GM18907 (cell line): ENCODE measurements at regions not wholly inside any gene's neighbourhood (a gene's known extent, or its start where the extent isn't known, plus 50 kb on each side); places are given as distances from the start of the nearest gene placed in this dataset.

Experiments used
- ATAC-seq: cut with Tn5 transposase; IDR thresholded peaks from one replicate; pipeline ENCODE4 v1.9.1; 2021; ENCODE audit warnings: mild to moderate bottlenecking, moderate library complexity; ENCODE audit not compliant: unreplicated experiment

DNA sequence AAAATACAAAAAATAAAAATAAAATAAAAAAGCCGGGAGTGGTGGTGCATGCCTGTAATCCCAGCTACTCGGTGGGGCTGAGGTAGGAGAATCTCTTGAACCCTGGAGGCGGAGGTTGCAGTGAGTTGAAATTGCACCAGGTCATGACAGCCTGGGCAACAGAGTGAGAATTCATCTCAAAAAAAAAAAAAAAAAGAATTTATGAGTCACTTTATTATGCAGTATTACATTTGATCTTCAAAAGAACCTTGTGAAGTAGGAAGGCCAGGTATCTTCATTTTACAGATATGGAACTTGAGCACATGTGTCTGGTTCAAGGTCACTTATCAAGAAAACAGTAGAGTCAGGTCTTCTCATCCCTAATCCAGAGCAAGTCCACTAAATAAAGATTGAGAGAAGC, 459.4 kb upstream of the HNRNPA3 start:
- ATAC-seq, result no peak

DNA sequence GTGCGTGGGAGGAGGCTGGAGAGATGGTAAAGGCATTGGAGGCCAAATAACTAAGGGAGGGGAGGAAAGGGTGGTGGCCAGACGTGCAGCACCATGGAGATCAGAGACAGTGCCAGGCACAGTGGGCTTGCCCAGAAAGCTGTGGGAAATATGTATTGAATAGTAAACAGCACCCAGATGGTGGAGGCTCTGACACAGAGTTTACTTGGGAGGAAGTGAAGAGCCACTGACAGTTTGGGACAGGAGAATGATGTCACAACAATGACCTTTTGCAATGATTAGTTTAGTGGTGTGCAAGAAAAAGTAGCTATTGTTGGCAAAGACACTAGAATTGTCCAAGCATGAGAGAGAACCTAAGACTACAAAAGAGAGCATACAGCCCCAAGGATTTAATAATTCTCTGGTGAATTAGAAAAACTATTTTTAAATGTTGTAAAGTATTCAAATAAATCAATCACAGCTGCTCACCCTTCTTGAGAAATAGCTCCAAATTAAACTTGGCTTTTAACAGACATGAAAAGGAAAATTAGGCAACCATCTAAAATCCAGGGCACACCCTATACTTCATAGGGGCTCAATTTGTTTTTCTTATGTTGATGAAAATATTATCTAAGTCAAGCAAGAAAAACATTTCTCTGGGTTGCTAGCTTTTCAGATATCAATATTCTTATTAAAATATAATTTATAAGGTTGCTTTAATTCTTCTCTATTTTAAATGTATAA, 458.7 kb upstream of the HNRNPA3 start:
- no peak for ATAC-seq

DNA sequence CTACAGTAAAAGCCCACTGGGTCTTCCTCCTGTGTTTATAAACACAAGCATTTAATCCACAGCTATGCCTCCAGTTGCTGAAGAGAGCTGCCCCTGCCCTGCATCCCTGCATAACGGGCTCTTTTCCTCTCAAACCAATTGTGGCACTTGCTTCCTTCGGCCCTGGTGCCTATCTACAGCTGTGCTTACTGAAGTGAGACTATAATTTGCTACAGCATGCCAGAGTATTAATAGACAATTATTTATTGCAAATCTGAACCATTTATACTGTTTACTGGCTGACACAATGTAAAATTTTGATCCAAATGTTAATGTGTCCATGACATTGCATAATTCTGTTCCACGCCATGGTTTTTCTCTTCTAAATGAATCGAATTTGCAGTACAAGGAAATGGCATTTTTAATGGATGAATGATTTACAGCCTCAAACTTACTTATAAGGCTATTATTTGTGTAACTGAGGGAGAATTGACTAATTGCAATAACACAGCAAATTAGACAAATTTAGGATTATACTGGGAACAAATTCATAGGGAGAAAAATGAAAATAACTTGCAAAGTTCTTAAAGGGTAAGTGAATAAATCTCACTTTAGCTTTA, 457.0 kb upstream of the HNRNPA3 start:
- ATAC-seq, result no peak

DNA sequence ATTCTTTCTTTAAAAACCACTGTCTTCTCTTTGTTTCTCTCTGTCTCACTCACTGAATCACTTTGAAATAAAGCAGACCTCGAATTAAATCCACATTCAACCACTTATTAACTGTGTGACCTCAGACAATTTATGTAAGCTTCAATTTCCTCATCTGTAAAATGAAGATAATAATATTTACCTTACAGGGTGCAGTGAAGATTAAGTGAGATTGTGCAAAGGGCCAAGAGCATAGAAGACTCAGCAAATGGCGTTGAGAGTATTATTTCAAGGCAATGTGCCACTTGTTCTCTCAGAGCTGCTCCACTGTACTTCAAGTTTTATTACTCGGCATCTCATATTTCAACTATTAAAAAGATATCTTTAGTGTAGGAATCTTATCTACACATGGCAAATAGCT, 454.2 kb upstream of the HNRNPA3 start:
- no peak for ATAC-seq

DNA sequence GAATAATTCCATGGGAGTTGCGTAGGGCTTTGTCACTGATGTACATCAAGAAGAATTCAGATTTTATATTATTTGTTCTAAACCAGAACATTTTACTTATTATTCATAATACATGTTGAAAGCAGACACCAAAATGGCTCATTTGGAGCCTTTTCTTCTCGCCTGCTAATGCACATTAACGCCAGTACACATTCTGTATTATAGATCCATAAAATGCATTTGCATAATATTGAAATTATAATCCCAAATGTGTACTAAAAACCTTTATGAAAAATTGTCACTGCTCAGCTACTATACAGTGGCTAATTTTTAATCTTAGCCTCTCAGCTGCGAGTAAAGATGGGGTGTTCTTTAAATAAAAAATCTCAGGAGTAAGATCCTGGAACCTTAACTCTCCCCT, 452.2 kb upstream of the HNRNPA3 start:
- no peak for ATAC-seq

GRCh38 chr2:176763130-176763529, 449.5 kb upstream of the HNRNPA3 start:
- ATAC-seq, result no peak

- ATAC-seq, result peak; percentile 58
These were observed 448.7 kb upstream of the HNRNPA3 start for GRCh38 chr2:176763851-176764404.

DNA sequence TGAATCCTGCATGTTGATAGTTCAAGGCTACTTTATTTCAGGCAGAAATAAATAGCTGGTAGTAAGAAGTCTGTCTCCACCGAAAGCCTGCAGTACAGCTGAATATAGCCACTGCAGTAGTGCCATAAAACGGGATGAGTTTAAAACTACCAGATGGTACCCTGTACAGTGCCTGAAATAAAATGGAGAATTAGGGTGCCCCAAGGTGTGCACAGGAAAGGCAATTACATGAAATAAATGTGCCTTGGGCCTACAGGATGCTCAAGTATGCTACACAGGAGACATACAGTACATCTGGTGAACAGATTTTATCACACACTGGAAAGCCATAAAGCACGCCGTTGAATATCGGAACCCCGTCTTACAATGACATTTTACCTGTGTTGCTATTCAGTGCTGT, 447.7 kb upstream of the HNRNPA3 start:
- no peak for ATAC-seq

DNA sequence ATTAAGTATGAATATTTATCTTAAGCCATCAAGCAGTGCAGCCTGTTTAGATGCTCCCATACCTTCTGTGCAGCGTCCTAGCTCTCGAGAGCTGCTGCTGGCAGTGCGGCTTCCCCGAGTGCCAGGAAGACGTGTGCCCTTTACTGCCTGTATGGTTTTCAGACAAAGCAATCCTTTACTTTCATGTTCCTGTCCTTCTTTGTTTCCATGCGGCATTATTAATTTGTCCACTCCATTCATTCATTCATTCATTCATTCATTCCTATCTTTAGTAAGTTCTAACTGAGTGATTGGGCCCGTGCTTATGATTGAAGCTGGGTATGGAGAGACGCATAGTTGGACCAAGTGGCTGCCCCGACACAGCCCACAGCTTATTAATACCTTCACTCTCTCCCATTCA, 446.6 kb upstream of the HNRNPA3 start:
- no peak for ATAC-seq

GRCh38 chr2:176768185-176768584, 444.4 kb upstream of the HNRNPA3 start:
- ATAC-seq, result no peak

- ATAC-seq, result no peak
These were observed 443.6 kb upstream of the HNRNPA3 start for GRCh38 chr2:176769021-176769420.

- no peak for ATAC-seq
These were observed 442.9 kb upstream of the HNRNPA3 start for GRCh38 chr2:176769499-176770370.

DNA sequence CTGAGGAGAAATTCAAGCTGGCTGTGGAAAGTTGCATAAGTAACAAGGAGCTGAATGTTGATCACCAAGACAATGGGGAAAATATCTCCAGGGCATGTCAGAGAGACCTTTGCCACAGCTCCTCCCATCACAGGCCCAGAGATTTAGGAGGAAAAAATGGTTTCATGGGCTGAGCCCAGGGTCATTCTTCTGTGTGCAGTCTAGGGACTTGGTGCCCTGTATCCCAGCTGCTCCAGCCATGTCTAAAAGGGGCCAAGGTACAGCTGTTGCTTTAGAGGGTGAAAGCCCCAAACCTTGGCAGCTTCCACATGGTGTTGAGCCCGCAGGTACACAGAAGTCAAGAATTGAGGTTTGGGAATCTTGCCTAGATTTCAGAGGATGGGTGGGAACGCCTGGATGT, 439.8 kb upstream of the HNRNPA3 start:
- ATAC-seq, result no peak

- no peak for ATAC-seq
These were observed 437.7 kb upstream of the HNRNPA3 start for GRCh38 chr2:176774766-176775451.

DNA sequence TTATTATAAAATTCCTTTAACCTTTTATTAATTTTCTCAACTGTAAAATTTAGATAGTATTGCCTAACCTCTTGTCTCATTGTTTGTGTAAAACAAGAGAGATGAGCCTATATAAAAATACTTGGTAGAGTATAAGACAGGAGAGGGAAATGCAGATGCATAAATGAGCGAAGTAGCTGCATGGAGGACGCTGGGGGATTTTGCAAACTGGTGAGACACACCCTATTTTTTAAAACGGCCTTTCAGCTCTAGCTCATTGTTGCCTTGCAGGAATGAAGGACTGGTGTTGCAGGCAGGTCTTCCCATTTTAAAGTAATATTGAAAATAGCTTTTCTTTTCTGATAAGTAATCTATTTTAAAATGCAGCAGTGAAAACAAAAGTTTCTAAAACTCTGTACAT, 435.3 kb upstream of the HNRNPA3 start:
- no peak for ATAC-seq

- no peak for ATAC-seq
These were observed 432.7 kb upstream of the HNRNPA3 start for GRCh38 chr2:176779917-176780316.

DNA sequence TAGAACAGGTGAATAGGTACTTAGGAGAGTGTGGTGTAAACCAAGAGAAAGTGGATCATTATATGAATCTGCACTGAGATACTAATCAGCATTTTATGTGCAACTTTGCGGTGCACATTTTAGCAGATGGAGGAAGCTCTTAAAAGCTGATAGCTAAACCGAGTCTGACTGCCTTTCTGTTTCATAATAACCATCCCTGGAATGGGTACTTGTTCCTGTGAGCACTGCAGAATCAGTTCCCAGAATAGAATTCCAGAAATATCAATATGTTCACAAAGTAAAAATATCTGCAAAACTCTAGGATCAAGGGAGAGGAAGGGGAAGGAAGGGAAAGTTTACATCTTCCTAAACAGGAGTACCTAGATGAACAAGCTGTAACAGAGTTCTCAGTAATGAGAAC, 432.2 kb upstream of the HNRNPA3 start:
- no peak for ATAC-seq

- ATAC-seq, result no peak
These were observed 430.9 kb upstream of the HNRNPA3 start for GRCh38 chr2:176781570-176782217.

GRCh38 chr2:176784633-176785200, 427.9 kb upstream of the HNRNPA3 start:
- no peak for ATAC-seq

DNA sequence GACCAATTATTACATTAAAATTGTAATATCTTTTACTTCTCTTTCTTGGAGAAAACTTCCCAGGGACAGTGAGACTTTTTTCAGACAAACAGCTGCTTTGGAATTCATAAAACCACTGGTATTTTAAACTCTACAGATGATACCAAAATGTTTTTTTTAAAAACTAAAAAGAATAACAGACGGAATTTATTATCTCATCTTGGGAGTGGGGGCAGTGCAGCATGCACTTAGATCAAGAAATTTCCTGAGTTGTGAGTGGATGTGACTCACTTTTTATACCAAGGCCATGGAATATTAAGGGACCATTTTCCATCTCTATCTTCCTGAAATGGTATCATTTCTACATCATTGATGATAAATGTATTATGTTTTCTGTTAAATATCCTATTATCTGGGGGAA, 422.8 kb upstream of the HNRNPA3 start:
- ATAC-seq, result no peak
